Activated CD4-positive, alpha-beta T cell treated with anti-CD3 and anti-CD28 coated beads for 36 hours (primary cell): ENCODE measurements at regions not wholly inside any gene's neighbourhood (a gene's known extent, or its start where the extent isn't known, plus 50 kb on each side); places are given as distances from the start of the nearest gene placed in this dataset.
A peak's percentile ranks its signal among the peaks of the same experiment; 100 is the strongest.

Experiments used
- ATAC-seq: fragments of 200-7000 bp; cut with Tn5 transposase; one replicate; pipeline ENCODE4 v1.10.0; 2021; ENCODE audit warnings: mild to moderate bottlenecking, moderate library complexity
- CTCF ChIA-PET: fragments of 350-600 bp; sonication (Branson Sonifier 250); formaldehyde crosslinking; loops from one replicate; lab custom pipeline; 2021; ENCODE audit warnings: antibody characterized with exemption; lab: Charles Lee
- POLR2A ChIA-PET: fragments of 350-600 bp; sonication (Branson Sonifier 250); formaldehyde crosslinking; loops from one replicate; lab custom pipeline; 2021; ENCODE audit warnings: antibody characterized with exemption, inconsistent platforms; lab: Charles Lee
- DNase-seq: peaks from one replicate; pipeline ENCODE4 v3.0.0-alpha.2; 2020
- H3K27ac Mint-ChIP-seq: one replicate; pipeline ENCODE4 v1.8.0; 2021; ENCODE audit warnings: mixed read lengths
- H3K27me3 Mint-ChIP-seq: one replicate; pipeline ENCODE4 v1.8.0; 2021; ENCODE audit warnings: mixed read lengths
- H3K36me3 Mint-ChIP-seq: one replicate; pipeline ENCODE4 v1.8.0; 2021; ENCODE audit warnings: low read depth, mixed read lengths
- H3K4me1 Mint-ChIP-seq: one replicate; pipeline ENCODE4 v1.8.0; 2021; ENCODE audit warnings: mixed read lengths
- H3K4me3 Mint-ChIP-seq: one replicate; pipeline ENCODE4 v1.8.0; 2021; ENCODE audit warnings: mild to moderate bottlenecking, moderate library complexity, mixed read lengths
- H3K9me3 Mint-ChIP-seq: one replicate; pipeline ENCODE4 v1.8.0; 2021; ENCODE audit warnings: low read depth, mixed read lengths
- intact Hi-C, 2 experiments: fragments of 100-400 bp; cut with DNase I in 1 of 2; cut with micrococcal nuclease in 1 of 2; formaldehyde crosslinking; loops; one replicate each; pipeline versions ENCODE4 v1.14.2 to v1.15.1; 2022 to 2024; cut with DNase I, micrococcal nuclease

DNA sequence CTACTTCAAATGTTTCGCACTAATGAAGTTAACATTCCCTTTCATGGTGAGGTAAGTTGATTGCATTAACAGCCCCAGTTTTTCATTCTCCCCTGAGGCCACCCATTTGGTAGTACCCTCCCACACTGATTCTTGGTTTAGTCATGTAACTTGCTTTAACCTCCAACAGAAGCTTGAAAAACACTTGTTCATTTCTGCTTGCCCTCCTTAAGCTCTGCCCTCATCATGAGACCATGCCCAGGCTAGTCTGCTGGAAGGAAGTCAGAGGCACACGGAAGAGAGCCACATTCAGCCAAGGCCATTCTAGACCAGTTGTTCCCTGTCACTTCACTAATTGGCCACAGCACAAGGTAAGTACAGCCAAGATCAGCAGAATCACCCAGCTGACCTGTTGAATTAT lies 50.7 kb upstream of the CD44 start:
- DNase-seq (no peak), ATAC-seq (peak; percentile 28)
- Mint-ChIP-seq H3K4me3 (peak overlapping the region; percentile 14), H3K27ac (peak overlapping the region; percentile 58), H3K4me1 (peaks cover 78% of the 10 kb centered on the region), H3K9me3 (peaks cover 5% of the 10 kb centered on the region), H3K27me3 (no peaks in the 10 kb centered on the region), H3K36me3 (peaks cover 2% of the 10 kb centered on the region)
- intact Hi-C loops, result no loop called here
- POLR2A ChIA-PET, result interaction anchor here (0.6 to 1.8 kb wide), 4 partner anchors 44 to 166 kb away, joined by 3 to 9 read pairs (median 4); no protein-coding TSS in a partner anchor
- CTCF ChIA-PET, result interaction anchor here (0.7 to 1.9 kb wide), 7 partner anchors 10 to 75 kb away, joined by 3 to 5 read pairs (median 4); partner anchors contain the start of gene CD44

DNA sequence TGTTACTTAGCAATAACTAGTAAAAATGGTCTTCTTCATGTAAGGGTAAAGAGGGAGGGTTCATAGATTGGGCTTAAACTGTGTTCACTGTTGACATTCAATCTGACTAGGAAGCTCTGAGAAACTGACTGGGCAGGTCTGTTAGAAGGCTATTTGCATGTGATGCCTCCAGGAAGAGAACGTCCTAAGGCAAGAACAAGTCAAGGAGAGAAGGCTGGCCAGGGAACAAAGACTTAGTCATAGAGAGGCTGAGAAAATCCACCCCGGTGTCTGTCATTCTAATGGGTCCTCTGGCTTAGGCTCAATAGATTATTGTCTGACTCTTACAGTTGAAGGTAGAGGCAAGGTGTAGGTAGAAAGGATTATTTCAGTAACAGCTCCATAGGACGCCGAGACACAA lies 50.3 kb upstream of the CD44 start:
- no peak for DNase-seq
- ATAC-seq, result no peak
- H3K4me1 Mint-ChIP-seq, result peaks cover 74% of the 10 kb centered on the region
- ChIA-PET CTCF (interaction anchor here (1.2 to 1.9 kb wide), 4 partner anchors 10 to 76 kb away, joined by 4 to 5 read pairs (median 4); no protein-coding TSS in a partner anchor), POLR2A (interaction anchor here (1.4 to 1.8 kb wide), 2 partner anchors 45 to 58 kb away, joined by 4 to 9 read pairs; no protein-coding TSS in a partner anchor)
- H3K9me3 Mint-ChIP-seq, result peaks cover 5% of the 10 kb centered on the region
- peak overlapping the region; percentile 58 for H3K27ac Mint-ChIP-seq
- H3K4me3 Mint-ChIP-seq, result peak overlapping the region; percentile 14
- intact Hi-C loops, result no loop called here
- peaks cover 2% of the 10 kb centered on the region for H3K36me3 Mint-ChIP-seq
- H3K27me3 Mint-ChIP-seq, result no peaks in the 10 kb centered on the region
